Hepatic stellate cell (primary cell): ENCODE measurements at regions not wholly inside any gene's neighbourhood (a gene's known extent, or its start where the extent isn't known, plus 50 kb on each side); places are given as distances from the start of the nearest gene placed in this dataset.
A peak's percentile ranks its signal among the peaks of the same experiment; 100 is the strongest.

Experiments used
- DNase-seq: peaks from one replicate; pipeline ENCODE4 v3.0.0; 2011; ENCODE audit warnings: low spot score

- DNase-seq = no peak
Observed at GRCh38 chr18:60982329-60982695, 350.9 kb upstream of the CDH20 start.

DNA sequence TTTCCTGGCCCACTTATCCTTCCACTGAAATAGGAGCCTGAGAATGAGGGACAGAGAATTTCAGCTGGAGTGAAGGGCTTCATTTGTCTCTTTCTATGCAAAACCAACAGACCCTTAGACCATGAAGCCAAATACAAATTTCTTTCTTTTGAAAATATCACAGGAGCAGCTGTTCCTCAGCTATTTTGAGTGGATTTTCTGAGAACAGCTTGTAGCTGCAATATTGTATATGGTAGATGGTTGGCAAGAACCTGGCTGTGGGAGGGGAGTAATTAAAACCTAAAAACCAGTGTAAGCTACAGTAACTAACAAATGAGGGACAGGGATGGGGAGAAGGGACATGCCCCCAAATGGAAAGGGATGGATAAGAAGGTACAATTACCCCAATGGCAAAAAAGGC is 350.3 kb upstream of the CDH20 start:
- no peak for DNase-seq

- peak; percentile 9 for DNase-seq
Observed at GRCh38 chr18:60984510-60984909, 348.7 kb upstream of the CDH20 start.

GRCh38 chr18:60987963-60988362 is 345.3 kb upstream of the CDH20 start:
- no peak for DNase-seq

DNA sequence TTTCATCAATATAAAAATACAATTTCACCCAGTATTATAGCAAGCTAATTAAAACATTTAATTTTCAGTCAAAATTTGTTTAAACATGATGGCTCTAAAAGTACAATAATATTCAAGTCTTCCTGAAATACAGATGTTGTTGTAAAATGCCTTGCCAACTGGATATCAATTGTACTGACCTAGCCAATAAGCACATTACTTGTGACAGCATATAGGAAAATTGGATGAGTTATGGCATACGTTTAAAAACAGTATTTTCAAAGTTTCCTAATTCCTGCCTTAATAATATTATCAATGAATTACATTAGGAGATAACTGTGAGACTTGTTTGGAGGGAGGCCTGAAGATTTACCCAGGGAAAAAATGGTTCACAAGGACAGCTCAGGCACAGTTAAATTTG is 336.9 kb upstream of the CDH20 start:
- DNase-seq = no peak

GRCh38 chr18:60996822-60997221 is 336.4 kb upstream of the CDH20 start:
- DNase-seq = no peak

DNA sequence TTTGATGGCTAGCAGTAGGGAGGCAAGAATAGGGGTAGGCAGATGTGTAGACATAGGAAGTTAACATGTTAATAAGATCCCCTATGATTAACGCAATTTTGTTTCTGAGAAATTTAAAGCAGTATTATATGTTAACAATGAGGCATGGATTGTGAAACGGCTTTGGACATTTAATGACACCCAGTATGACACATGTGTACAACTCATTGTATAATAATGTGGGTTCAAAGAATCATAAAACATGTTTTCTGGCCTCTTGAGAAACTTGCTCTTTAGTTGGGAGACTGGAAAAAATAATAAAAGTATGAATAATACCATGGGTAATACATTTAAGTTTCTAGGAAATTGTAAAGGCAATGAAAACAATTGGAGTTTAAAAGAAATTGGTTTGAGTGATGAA is 332.1 kb upstream of the CDH20 start:
- DNase-seq = no peak

DNA sequence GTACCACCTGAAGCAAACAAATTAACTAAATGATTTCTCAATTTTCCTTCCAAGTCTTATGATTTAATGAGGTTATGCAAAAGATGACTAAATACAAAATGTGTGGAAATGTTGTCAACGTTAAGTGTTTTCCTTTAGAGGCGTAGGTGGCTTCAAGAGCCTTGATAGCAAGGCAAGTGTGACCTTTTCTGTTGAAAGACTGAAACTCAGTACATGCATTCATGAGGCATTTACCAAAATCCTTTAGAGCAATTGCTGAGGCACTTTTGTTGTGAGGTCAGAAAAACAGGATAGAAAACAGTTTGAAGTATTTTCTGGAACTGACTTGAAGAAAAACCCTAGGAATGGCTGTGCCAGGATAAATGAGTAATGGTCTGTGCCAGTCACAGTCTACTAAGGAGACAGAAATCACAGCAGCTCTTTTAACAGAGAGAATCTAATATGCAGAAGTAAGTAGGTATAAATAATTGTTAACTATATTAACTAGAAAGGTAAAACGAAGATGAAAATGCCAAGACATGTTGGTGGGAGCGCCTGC is 326.5 kb upstream of the CDH20 start:
- DNase-seq = no peak

- no peak for DNase-seq
Observed at GRCh38 chr18:61019338-61020301, 313.6 kb upstream of the CDH20 start.

DNA sequence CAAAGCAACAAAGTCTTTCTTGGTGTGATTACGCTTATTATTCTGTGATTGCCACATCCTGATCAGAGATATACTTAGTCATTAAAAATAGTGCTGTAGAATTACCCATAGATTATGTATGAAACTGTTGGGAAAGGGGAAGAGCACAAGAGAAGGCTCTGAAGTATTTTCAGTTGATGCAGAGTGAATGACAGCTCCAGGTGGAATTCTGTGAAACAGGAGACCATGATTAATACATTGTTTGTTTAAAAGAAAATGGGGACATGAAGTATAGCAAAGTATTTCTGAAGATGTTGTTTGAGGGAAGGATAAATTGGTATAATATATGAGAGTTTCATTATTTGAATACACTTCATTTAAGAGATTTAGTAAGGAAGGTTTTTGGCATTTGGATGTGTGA is 307.6 kb upstream of the CDH20 start:
- no peak for DNase-seq

DNA sequence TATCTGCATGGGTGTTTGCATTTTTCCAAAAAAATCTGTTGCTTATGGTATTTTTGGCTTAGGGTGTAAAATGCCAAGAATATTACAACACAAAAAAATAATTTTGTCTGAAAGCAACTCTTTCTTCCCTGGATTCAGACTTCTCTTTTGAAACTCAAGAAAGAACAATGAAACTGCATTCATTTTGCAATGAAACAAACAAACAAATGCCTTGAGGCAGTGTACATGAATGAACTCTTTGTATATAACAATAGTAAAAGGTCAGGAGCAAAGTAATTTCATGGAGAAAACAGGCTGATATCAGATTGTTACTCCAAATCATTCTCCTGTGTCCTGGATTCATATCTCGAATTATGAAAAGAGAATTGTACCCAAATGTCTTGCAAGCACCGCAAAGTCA is 301.6 kb upstream of the CDH20 start:
- DNase-seq = no peak

- DNase-seq = no peak
Observed at GRCh38 chr18:61034580-61034979, 298.6 kb upstream of the CDH20 start.

- DNase-seq = no peak
Observed at GRCh38 chr18:61039251-61039650, 294.0 kb upstream of the CDH20 start.

- no peak for DNase-seq
Observed at GRCh38 chr18:61047794-61048193, 285.4 kb upstream of the CDH20 start.

GRCh38 chr18:61057443-61057842 is 275.8 kb upstream of the CDH20 start:
- DNase-seq = no peak

GRCh38 chr18:61062258-61062657 is 271.0 kb upstream of the CDH20 start:
- DNase-seq = no peak

GRCh38 chr18:61064911-61065310 is 268.3 kb upstream of the CDH20 start:
- DNase-seq = no peak

DNA sequence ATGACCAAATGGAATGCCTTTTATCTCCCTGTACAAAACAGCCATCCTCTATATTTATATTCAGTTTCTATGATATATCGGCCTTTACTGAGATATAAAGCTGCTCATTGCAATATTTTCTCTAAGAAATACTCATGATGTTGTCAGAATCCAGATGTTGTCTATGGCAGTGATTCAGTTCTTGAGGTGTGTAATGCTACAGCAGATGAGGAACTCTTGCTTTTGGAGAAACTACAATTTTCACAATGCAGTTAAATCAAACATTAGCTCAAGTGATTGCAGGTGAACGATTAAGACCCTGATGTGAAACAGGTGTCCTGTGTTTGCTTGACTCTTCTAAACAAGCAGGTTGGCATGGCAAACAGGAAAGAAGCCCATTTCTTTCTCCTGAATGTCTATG is 256.2 kb upstream of the CDH20 start:
- DNase-seq = no peak

- DNase-seq = no peak
Observed at GRCh38 chr18:61079714-61080113, 253.5 kb upstream of the CDH20 start.

DNA sequence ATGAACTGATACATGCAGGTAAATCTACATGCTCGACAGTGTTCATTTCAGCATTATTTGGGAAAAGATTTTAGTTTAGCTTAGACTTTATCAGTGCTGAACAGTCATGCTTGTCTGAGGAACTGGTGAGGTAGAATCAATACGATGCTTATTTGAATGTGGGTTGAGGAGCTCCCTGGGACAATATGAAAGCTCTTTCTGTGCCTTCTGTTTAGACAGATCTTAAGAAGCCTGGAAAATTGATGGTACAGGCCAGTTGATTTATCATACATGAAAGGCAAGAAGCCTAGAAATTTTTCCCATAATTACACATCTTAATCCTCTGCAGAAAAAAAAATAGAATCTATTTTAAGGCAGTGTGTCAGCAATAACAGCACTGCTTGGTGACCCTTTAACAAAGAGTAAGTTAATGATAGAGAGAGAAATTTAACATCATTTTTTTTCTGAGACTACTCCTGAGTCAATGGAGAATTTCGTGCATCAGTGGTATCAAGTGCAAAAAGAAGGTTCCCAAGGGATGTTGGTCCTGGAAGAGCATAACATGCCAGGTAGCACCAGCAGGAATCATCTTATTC is 252.2 kb upstream of the CDH20 start:
- no peak for DNase-seq

DNA sequence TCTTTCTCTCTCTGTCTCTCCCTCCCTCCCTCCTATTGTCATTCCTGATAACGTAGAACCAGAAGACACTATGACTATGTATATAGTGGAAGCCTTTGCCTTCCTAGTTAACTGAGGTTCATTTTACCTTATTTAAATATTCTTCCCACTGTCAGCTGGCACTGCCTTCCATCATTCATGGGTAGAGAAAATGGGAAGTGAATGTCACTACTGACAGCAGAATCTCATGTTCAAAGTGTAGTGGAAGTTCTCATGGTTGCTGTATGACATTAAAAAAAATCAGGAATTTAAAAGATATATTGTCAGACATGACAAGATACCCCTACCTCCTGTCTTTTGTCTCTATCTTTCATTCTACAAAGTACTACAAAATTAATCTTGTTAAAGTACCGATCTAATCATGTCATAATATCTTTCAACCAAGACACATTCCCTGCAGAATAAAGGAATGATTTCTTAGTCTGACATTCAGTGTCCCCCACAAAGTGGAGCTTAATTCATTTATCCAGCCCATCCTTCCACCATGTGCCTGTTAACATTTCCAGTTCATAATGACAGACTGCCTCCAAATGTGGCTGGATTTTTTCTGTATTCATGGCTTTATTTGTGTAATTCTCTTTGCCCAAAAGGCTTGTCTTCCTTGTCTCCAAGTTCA is 250.1 kb upstream of the CDH20 start:
- no peak for DNase-seq

GRCh38 chr18:61085036-61085435 is 248.2 kb upstream of the CDH20 start:
- DNase-seq = no peak

DNA sequence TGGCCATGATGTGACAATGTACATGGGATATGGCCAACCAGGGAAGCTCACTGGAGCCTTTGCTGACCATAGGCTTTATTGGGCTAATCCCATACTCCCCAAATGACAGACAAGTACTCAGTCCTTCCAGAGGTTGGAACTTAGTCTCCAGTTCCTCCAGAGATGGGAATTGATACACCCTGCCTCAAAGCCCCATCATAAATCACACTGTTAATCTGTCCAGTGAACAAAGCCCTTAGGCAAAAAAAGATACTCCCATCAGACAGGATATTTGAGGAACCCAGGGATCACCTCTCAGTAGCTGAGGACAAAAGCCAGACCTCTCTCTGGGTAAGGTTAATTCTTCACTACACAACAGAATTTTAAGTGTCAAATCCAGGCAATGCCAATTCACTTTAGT is 247.5 kb upstream of the CDH20 start:
- no peak for DNase-seq
